Skin epidermis (tissue), 12 donors: ENCODE measurements at regions not wholly inside any gene's neighbourhood (a gene's known extent, or its start where the extent isn't known, plus 50 kb on each side); places are given as distances from the start of the nearest gene placed in this dataset.

Experiments
- H3K27ac ChIP-seq, 21 experiments: fragments of 200-600 bp; sonication (generic) in 11 of 21; one replicate each; pipeline ENCODE4 v1.5.0; 2020; ENCODE audit warnings: mild to moderate bottlenecking in 3 of 21, inconsistent platforms in 2 of 21, moderate library complexity in 2 of 21
- H3K4me3 ChIP-seq, 7 experiments: fragments of 200-600 bp; sonication (generic) in 2 of 7; one replicate each; pipeline ENCODE4 v1.5.0; 2020; ENCODE audit warnings: inconsistent platforms in 2 of 7, mild to moderate bottlenecking in 2 of 7, moderate library complexity in 1 of 7

- no peak overlapping the region for H3K27ac ChIP-seq
- H3K4me3 ChIP-seq, result no peak overlapping the region
Observed at GRCh38 chr13:111511219-111511732, 190.8 kb downstream of the TEX29 start.

- no peak overlapping the region for H3K27ac ChIP-seq
- H3K4me3 ChIP-seq, result no peak overlapping the region
Observed at GRCh38 chr13:111511805-111512504, 191.5 kb downstream of the TEX29 start.

GRCh38 chr13:111512707-111513106 is 192.3 kb downstream of the TEX29 start:
- H3K27ac ChIP-seq, result no peak overlapping the region
- H3K4me3 ChIP-seq, result no peak overlapping the region

GRCh38 chr13:111513766-111514609 is 193.5 kb downstream of the TEX29 start:
- Histone ChIP-seq H3K27ac (no peak overlapping the region), H3K4me3 (no peak overlapping the region)

- no peak overlapping the region for H3K4me3 ChIP-seq
- H3K27ac ChIP-seq, result no peak overlapping the region
Observed at GRCh38 chr13:111514610-111515306, 194.3 kb downstream of the TEX29 start.

GRCh38 chr13:111515307-111515617 is 194.8 kb downstream of the TEX29 start:
- Histone ChIP-seq H3K4me3 (no peak overlapping the region), H3K27ac (no peak overlapping the region)

- Histone ChIP-seq H3K27ac (no peak overlapping the region), H3K4me3 (no peak overlapping the region)
Observed at GRCh38 chr13:111515635-111516034, 195.2 kb downstream of the TEX29 start.

GRCh38 chr13:111516712-111517640 is 196.5 kb downstream of the TEX29 start:
- no peak overlapping the region for H3K27ac ChIP-seq
- peak overlapping the region in 1 of 7 experiments; percentile 6 for H3K4me3 ChIP-seq

GRCh38 chr13:111517641-111518010 is 197.2 kb downstream of the TEX29 start:
- H3K4me3 ChIP-seq, result no peak overlapping the region
- H3K27ac ChIP-seq, result no peak overlapping the region

GRCh38 chr13:111518161-111518792 is 197.8 kb downstream of the TEX29 start:
- no peak overlapping the region for H3K4me3 ChIP-seq
- H3K27ac ChIP-seq, result no peak overlapping the region

- Histone ChIP-seq H3K4me3 (no peak overlapping the region), H3K27ac (no peak overlapping the region)
Observed at GRCh38 chr13:111519041-111519440, 198.6 kb downstream of the TEX29 start.

GRCh38 chr13:111519490-111520170 is 199.2 kb downstream of the TEX29 start:
- no peak overlapping the region for H3K27ac ChIP-seq
- no peak overlapping the region for H3K4me3 ChIP-seq

GRCh38 chr13:111521030-111521429 is 200.6 kb downstream of the TEX29 start:
- Histone ChIP-seq H3K27ac (no peak overlapping the region), H3K4me3 (no peak overlapping the region)

GRCh38 chr13:111521691-111522229 is 201.3 kb downstream of the TEX29 start:
- Histone ChIP-seq H3K27ac (no peak overlapping the region), H3K4me3 (no peak overlapping the region)

- Histone ChIP-seq H3K27ac (no peak overlapping the region), H3K4me3 (no peak overlapping the region)
Observed at GRCh38 chr13:111525320-111526118, 205.1 kb downstream of the TEX29 start.

GRCh38 chr13:111526922-111527321 is 206.5 kb downstream of the TEX29 start:
- no peak overlapping the region for H3K4me3 ChIP-seq

GRCh38 chr13:111527614-111528229 is 207.3 kb downstream of the TEX29 start:
- Histone ChIP-seq H3K27ac (no peak overlapping the region), H3K4me3 (no peak overlapping the region)

More at GRCh38 chr13:111526922-111527321, 206.5 kb downstream of the TEX29 start:
- H3K27ac ChIP-seq, result no peak overlapping the region
